GM19463 (cell line): ENCODE measurements at regions not wholly inside any gene's neighbourhood (a gene's known extent, or its start where the extent isn't known, plus 50 kb on each side); places are given as distances from the start of the nearest gene placed in this dataset.
"Not testable (repeated sequence)": the region's sequence is repeated elsewhere in the genome, so short reads cannot be mapped to it uniquely, and the experiment has no call there.

Experiments used
- ATAC-seq: cut with Tn5 transposase; IDR thresholded peaks from one replicate; pipeline ENCODE4 v1.9.1; 2021; ENCODE audit warnings: mild to moderate bottlenecking, moderate library complexity; ENCODE audit not compliant: unreplicated experiment

DNA sequence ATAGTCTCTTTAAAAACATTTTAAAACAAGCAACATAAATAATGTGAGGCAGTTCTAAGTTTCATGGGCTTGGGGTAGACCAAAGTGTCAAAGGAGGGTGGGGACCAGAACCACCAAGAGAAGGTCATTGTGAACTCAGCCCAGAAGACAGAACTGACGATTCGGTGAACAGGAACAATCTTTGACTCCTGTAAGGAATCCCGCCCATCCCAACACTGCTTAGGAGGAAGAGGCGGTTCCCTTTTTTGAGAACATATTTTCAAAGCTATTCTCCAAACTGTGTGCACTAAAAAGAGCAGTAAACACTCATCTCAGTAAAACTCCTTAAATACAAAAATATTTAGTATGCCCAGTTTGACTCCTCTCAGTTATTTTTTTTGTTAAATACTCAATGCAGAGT, 176.5 kb upstream of the TLE4 start:
- ATAC-seq, result no peak

DNA sequence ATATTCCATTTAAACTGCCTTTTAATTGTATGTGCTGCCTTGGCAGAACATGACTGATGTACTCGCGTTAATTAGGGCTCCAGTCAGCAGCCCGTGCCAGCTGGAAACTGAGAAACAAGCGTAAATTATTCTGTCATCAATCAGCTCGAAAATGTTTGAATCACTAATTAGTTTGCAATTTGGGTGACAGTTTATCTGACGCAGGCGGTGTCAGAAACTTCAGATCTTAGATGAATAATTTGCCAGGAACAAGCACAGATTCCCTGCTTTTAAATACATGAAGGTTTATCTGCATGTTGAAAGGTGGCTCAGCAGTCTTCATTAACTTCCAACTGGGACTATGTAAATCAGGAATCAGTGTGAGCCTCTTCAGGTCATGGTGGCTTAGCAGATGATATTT, 176.0 kb upstream of the TLE4 start:
- no peak for ATAC-seq

DNA sequence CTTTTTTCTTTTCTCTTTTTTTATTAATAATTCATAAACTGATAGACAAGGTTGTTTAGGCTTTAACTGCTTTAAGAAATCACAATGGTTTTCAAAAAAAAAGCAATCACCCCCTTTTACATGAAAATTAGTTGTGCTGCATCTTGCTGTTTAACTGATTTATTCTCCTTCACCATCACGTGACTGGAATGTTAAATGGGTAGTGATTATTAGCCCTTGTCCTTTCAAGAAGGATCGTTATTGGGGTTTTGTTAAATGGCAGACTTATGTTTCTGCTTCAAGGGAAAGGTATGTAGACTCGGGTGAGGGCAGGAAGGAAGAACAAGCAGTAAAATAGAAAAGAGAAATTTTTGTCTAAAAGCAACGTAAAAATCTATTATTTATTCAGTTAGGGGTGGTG, 175.6 kb upstream of the TLE4 start:
- no peak for ATAC-seq

DNA sequence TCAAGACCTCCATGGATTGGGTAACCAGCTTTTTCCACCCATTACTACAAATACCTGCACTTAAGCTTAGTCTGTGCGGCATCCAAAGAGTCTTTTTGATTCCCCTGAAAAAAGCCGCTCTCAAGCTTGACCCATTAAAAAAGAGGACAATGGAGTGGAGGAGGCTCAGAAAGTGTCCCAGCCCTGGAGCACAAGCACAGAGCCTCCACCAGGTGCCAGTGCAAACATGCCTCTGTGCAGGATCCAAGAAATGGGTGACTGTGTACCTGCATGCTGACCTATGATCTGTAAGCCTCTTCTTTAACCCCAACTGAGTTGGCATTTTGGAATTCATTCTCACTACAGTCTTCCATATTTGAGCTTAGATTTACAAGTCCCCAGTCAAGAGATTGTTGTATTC, 168.3 kb upstream of the TLE4 start:
- ATAC-seq, result no peak

DNA sequence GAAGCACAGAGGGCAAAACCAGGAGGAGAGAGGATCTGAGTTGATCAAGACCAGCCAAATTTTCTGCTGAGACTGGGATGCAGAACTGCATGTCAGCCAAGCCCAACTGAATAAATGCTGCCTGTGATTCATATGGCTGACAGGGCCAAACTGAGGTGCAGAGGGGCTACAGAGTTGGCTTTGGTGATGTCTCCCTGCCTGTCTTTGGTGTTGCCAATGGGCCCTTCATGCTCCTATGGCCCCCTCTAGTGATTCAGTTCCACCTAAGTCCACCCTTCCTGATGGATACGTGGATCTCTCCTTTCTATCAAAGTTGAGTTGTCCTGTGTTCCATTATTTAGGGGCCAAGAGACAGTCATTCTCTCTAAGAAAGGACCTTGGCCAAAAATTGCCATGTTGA, 163.6 kb upstream of the TLE4 start:
- ATAC-seq, result peak; percentile 3

DNA sequence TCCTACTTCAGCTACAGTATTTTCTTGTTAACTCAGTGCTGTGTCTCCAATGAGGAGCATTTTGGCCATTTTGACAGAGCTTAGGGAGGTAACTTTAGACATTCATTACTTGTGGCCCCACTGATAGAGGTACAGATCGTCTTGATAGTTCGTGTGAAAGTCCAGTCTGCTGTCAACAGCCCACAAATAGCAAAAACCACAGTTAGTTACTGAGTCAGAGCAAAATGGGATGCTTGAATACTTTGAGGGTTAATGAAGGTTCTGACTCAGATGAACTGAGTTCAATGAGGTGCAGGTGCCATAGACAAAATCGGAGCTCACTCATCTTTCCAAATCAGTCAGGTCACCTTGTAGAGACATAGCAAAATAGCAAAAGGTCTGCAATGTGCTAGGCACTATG, 163.1 kb upstream of the TLE4 start:
- peak; percentile 72 for ATAC-seq

DNA sequence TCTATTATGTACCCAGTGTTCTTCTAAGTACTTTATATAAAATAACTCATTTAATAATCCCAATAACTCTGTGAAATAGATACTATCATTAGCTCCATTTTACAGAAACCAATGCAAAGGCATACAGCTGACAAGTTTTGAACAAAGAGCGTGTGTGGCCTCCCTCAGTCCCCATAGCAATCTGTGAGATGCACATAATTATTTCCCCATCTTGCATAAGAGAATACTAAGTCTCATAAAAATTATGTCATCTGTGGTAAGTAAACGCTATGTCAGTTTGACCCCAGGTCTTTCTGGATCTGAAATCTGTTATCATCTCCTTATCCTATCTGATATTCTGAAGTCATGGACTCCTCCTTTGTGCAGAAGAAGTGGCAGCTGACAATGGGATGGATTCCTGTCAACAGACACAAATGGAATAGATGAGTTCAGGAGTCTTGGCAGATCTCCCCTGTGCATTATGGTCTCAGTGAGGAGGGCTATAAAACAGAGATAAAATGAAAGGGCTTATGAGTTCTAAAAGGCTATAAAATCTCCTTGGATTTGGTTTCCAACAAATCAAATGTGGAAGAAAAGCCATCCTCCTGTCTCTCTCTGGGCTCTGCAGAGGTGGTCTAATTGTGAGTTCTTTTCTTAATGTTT, 162.5 kb upstream of the TLE4 start:
- no peak for ATAC-seq

DNA sequence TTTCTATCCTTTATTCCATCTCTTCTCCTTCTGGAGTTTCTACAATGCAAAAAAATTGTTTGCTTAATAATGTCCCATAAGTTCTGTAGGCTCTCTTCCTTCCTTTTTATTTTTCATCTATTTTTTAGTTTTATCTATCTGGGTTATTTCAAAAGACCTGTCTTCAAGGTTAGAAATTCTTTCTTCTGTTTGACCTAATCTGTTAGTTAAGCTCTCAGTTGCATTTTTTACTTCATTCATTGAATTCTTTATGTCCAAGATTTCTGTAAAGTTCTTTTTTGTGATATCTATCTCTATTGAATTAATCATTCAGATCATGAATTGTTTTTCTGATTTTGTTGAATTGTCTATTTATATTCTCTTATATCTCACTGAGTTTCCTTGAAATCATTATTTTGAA, 145.9 kb upstream of the TLE4 start:
- ATAC-seq, result no peak

DNA sequence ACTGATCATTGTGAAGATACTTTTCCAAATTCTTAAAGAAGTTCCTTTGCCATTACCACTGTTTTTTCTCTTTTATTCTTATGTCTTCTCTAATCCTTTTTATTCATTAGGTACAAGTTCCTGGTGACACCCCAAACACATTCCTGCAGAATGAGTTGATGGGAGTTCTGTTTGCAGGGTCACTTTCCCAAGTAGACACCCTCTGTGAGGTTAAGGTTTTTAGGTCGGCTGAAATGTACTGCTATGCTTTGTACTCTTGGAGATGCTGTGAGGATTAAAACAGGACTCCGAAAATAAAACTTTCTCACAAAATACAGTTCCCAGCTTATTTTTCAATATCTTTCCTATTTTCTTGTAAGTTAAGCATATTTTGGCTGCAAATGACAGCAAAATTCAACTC, 143.3 kb upstream of the TLE4 start:
- no peak for ATAC-seq

DNA sequence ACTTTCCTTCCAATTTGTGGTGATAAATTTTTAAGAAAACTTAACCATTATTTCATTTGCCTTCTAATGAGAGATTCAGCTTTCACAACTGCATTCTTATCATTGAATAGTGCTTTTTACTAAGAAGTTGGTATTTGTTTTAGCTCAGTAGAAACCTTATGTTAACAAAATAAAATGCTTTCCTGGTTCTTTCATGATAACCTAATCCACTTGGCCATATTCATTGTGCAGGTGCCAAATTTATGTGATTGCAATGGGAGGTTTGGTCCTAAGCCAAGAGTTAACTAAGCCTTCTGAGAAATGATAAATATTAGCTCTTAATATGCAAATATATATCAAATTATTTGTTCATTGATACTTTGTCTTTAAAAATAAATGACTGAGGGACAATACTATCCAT, 141.1 kb upstream of the TLE4 start:
- ATAC-seq, result no peak

DNA sequence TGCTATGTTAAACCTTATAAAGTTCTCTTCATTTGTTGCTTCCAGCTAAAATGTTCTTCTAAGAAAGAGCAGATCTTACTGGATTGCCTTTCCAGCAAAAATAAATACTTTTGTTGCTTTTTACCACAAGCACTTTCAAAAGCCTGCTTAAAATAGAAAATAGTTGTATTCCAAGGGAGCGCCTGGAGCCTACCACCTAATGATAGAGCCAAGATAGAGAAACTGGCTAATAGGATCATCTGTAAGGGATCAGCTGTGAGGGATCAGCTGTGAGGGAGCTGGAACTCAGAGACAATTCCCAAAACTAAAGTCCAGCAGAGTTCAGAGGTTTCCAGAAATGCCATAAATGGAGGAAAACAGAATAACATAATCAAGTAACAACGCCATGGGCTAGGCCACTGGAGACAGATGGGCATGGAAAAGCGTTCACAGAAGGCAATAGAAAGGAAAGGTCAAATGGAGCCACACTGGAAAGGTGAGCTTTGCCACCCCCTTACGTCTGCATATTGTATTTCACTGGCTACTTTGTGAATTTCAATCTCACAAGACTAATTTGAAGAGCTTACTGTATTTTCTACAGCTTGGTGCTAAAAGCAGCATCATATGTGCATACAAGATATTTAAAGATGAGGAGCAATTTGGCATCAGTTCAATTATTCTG, 140.6 kb upstream of the TLE4 start:
- no peak for ATAC-seq

DNA sequence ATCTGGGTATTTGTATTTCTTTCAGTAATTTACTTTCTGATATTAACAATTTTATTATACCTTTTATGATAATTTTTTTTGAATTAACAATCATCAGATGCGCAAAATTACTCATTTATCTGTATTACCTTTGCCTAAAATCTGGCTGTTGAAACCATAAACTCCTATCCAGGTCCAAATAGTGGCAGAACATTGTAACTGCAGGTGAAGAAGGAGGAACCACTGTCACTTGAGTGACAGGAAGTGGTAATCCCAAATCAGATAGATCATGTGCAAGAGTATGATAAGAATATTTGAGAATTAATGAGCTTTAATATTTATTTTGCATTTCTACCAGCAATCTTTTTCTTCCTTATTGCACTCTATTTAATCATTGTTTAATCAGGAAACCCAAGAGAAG, 139.3 kb upstream of the TLE4 start:
- no peak for ATAC-seq

DNA sequence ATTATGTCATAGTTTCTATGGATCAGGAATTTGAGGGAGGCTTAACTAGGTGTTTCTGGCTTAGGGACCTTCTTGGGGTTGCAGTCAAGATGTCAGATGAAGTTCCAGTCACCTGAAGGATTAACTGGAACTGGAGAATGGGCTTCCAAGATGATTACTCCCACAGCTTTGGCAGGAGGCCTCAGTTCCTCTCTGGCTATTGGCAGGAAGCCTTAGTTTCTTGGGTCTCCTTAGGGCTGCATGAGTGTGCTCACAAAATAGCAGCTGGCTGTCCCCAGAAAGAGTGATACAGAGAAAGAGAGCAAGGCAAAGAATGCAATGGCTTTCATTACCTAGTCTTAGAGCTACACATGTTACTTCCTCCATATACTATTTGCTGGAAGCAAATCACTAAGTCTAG, 138.1 kb upstream of the TLE4 start:
- ATAC-seq, result no peak

DNA sequence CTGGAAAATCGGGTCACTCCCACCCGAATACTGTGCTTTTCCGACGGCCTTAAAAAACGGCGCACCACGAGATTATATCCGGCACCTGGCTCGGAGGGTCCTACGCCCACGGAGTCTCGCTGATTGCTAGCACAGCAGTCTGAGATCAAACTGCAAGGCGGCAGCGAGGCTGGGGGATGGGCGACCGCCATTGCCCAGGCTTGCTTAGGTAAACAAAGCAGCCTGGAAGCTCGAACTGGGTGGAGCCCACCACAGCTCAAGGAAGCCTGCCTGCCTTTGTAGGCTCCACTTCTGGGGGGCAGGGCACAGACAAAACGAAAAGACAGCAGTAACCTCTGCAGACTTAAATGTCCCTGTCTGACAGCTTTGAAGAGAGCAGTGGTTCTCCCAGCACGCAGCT, 132.5 kb upstream of the TLE4 start:
- not testable (repeated sequence) for ATAC-seq

DNA sequence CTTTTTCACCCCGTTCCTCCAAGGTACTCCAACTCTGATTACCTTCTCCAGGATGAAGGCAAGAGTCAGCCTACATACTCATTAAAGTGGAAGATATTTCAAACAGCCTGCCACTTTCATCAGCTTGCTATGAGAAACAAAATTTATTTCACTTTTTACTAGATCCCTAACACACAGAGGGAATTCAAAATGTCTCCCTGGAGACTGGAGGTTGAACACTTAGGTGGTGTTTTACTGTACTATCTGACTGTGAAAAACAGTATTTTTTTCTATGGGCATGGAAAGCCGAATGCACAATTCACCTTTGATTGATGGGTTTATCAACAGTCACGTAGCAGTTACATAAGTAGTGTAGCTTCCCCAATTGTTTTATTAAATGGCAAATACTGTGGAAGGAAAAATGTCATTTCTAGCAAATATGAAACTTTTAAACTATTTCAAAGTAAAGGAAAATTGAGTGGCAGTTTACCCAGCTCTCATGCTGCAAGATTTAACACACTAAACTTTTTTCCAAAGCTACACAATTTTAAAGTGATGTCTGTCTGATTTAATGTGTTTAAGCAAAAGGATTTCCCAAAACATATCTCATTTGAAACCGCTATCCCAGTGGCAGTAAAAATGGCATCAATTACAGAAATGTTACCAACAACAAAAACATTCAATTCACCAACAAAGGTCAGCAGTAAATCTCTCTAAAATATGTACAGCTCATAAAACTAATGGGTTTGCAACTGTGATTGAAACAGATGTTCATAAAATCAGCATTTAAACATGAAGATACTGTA, 125.0 kb upstream of the TLE4 start:
- ATAC-seq, result no peak

DNA sequence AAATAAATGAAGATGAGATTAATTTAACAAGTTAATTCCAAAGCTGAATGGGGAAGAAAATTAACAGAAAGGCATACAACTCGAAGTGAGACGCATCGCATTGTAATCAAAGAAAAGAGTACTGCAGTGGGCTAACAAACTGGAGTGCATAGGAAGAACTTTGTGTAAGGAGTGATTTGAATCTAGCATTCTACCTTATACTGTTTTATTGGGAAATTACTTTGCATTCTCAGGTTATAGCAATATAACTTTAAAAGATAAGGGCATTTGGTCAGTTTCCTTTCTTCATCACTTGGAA, 124.5 kb upstream of the TLE4 start:
- ATAC-seq, result no peak

DNA sequence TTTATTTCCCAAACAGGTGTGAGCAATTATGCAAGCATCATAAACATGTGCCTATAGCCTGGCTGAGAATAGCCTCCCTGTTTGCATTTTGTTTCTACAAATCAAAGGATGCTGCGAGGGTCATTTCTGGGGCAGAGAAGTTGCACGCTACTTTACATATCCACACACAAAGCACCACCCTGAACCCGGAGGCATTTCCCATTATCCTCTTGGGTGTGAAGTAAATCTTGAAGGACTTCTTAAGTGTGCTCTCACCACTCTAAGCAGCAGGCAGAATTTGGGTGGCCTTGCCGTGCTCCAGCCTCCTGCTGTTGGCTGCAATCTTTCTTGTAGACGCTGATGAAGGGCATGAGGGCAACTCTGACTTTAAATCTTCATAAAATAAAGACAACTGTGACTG, 124.0 kb upstream of the TLE4 start:
- no peak for ATAC-seq

DNA sequence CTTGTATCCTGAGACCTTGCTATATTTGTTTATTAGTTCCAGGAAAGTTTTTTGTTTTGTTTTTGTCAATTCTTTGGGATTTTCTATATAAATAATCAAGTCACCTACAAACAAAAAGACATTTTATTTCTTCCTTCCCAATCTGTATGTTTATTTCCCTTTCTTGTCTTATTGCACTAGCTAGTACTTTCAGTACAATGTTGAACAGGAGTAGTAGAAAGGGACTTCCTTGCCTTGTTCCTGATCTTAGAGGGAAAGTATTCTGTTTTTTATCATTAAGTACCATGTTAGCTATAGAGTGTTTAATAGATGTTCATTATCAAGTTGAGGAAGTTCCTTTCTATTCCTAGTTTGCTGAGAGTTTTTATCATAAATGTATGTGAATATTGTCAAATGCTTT, 119.5 kb upstream of the TLE4 start:
- no peak for ATAC-seq

DNA sequence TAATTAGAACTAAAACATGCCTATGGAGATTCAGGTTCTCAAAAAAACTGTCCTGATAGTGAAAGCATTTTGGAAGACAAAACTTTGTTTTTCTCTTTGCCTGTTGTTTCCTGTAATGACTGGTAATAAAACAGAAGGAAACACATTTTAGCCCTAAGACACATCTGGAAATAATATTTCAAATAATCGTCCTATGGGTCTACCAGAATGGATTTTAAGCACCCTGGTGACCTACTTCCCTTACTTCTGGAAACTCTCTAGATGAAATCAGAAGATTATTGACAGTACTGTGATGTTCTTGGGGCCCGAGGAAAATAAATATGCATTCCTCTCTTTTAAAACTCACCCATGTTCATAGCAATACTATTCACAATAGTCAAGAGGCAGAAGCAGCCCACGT, 110.1 kb upstream of the TLE4 start:
- no peak for ATAC-seq

DNA sequence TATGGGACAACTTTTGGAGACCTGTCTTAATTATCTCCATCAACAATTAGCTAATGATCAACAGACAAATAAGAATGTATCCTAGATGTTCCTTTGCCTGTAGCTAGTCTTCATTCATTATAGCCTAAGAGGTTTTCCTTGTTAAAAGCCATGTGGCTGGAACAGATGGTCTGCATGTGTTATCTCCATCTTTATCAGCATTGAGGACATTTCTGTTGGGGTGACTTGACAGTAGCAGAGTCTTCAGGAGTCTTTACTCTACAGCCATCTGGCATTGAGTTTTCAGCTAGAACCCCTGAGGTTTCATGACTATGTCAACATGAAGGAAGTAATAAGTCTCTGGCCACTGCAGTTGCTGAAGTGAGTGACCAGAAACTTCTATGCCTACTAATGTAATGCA, 106.6 kb upstream of the TLE4 start:
- no peak for ATAC-seq

DNA sequence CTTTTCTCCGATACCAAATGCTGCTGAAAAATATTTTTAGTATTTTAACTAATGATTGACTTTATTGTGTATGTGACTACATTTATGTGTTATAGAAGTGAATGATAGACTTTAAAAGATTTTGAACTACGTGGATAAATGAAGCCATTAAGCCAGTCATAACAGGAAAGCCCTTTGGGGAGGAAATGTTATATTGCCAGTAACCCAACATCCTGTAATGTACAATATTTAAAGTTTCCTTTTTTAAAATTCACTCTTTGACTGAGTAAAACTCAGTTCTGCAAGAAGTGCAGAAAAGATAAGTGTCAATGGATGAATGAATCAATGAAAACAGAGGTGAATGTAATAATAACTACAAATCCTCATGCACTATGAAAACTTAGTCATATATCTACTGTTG, 102.6 kb upstream of the TLE4 start:
- no peak for ATAC-seq

DNA sequence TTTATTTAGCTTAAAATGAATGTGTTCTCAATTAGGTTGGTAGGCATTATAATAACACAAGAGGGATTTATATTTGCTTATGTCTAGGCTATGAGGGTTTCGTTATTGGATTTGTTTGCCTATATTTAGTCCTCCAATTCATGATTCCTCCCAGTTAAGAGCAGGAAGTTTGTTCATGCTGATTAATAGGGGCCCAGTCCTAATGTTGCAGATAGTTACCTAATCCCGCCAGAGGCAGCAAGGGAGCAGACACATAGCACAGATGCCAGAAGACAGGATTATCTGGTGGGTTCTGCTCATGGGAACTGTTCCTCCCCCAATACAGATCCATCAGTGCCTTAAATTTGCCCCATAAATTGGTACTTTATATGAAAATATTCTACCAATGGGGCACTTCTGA, 100.8 kb upstream of the TLE4 start:
- no peak for ATAC-seq
